ENCODE measurements at regions not wholly inside any gene's neighbourhood (a gene's known extent, or its start where the extent isn't known, plus 50 kb on each side); places are given as distances from the start of the nearest gene placed in this dataset.

GRCh38 chr6:149137594-149137993 is 179.9 kb upstream of the TAB2 start:
- TF ChIP-seq, protein P1, sequence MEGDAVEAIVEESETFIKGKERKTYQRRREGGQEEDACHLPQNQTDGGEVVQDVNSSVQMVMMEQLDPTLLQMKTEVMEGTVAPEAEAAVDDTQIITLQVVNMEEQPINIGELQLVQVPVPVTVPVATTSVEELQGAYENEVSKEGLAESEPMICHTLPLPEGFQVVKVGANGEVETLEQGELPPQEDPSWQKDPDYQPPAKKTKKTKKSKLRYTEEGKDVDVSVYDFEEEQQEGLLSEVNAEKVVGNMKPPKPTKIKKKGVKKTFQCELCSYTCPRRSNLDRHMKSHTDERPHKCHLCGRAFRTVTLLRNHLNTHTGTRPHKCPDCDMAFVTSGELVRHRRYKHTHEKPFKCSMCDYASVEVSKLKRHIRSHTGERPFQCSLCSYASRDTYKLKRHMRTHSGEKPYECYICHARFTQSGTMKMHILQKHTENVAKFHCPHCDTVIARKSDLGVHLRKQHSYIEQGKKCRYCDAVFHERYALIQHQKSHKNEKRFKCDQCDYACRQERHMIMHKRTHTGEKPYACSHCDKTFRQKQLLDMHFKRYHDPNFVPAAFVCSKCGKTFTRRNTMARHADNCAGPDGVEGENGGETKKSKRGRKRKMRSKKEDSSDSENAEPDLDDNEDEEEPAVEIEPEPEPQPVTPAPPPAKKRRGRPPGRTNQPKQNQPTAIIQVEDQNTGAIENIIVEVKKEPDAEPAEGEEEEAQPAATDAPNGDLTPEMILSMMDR (IDR thresholded peaks at IDR 0.05; ENCODE audit: insufficient read depth, low read depth, low read length) = no peak
- no peak for TF ChIP-seq EZH2 (IDR thresholded peaks at IDR 0.05; ENCODE audit: insufficient read depth, low read length)

Measured in astrocyte (in vitro differentiated cells and primary cell).